ENCODE measurements at regions not wholly inside any gene's neighbourhood (a gene's known extent, or its start where the extent isn't known, plus 50 kb on each side); places are given as distances from the start of the nearest gene placed in this dataset.

GRCh38 chr15:98289747-98290146 lies 329.2 kb downstream of the ARRDC4 start:
- TF ChIP-seq GATA3 (IDR thresholded peaks at IDR 0.05; ENCODE audit: low read depth, low read length) (no peak), GATA2 (IDR thresholded peaks at IDR 0.05; ENCODE audit: low read depth, low read length) (no peak)
